ENCODE measurements at regions not wholly inside any gene's neighbourhood (a gene's known extent, or its start where the extent isn't known, plus 50 kb on each side); places are given as distances from the start of the nearest gene placed in this dataset.
"Not testable (repeated sequence)": the region's sequence is repeated elsewhere in the genome, so short reads cannot be mapped to it uniquely, and the experiment has no call there.

DNA sequence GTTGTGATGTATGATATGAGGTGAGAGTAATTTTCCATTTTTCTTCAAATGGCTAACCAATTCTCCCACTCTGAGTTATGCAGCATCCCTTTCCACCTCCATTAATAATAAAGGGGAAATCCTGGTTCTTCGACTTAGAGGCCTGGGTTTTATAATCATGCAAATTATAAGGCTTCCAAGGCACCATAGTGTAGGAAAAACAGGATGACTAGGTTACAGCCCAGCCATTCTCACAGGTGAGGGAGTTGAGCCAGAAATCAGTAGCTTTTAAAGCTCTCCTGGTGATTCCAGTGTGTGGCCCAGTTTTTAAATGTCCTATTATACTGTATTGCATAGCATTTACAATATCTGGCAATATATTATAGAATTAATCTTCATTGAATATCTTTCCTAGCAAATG lies 203.1 kb downstream of the ARHGEF9 start:
- Histone ChIP-seq H3K27me3 (no peaks in the 10 kb centered on the region), H3K4me3 (no peak overlapping the region), H3K9me3 (replicated peaks) (no peaks in the 10 kb centered on the region), H3K4me1 (no peaks in the 10 kb centered on the region), H3K36me3 (no peaks in the 10 kb centered on the region), H3K27ac (no peak overlapping the region)
- DNase-seq, result no peak

DNA sequence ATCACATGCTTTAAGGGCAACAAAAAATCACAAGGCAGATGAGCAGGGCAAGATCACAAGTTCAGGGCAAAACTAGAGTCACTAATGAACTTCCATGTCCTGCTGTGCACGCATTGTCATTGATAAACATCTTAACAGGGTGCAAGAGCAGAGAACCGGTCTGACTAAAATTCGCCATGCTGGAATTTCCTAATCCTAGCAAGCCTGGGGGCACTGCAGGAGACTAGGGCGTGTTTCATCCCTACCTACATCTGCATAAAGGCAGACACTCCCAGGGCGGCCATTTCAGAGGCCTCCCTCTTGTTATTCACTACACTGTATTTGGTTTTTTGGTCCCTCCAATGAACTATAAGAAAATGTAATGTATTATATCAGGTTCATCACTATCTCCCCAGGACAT lies 203.6 kb downstream of the ARHGEF9 start:
- Histone ChIP-seq H3K4me3 (no peak overlapping the region), H3K36me3 (no peaks in the 10 kb centered on the region), H3K27me3 (no peaks in the 10 kb centered on the region), H3K27ac (no peak overlapping the region), H3K9me3 (replicated peaks) (no peaks in the 10 kb centered on the region), H3K4me1 (no peaks in the 10 kb centered on the region)
- no peak for DNase-seq

DNA sequence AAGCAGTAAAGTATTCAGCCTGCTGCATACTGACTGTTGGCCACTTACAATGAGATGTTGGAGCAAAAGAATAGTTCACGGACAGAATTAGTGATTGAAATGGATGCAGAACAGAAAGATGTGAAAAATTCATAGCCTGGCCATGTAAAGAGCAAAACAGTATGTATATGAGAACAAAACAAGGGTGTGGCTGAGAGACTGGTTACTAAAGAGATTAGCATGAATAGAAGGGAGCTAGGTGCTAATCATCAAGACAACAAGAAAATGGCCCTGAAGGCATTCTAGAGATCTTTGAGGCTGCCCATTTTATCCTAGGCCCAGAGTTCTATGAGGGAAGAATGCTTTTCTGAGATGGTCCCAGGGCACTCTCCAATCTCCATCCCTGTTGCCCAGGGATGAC lies 208.5 kb downstream of the ARHGEF9 start:
- Histone ChIP-seq H3K36me3 (no peaks in the 10 kb centered on the region), H3K4me3 (no peak overlapping the region), H3K4me1 (no peaks in the 10 kb centered on the region), H3K27ac (no peak overlapping the region), H3K27me3 (no peaks in the 10 kb centered on the region), H3K9me3 (replicated peaks) (no peaks in the 10 kb centered on the region)
- no peak for DNase-seq

DNA sequence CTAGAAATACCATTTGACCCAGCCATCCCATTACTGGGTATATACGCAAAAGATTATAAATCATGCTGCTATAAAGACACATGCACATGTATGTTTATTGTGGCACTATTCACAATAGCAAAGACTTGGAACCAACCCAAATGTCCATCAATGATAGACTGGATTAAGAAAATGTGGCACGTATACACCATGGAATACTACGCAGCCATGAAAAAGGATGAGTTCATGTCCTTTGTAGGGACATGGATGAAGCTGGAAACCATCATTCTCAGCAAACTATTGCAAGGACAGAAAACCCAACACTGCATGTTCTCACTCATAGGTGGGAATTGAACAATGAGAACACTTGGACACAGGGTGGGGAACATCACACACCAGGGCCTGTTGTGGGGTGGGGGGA lies 209.3 kb downstream of the ARHGEF9 start:
- H3K27ac ChIP-seq; H3K4me1 ChIP-seq; DNase-seq; H3K36me3 ChIP-seq; H3K27me3 ChIP-seq; H3K9me3 ChIP-seq (replicated peaks); H3K4me3 ChIP-seq: not testable (repeated sequence)

DNA sequence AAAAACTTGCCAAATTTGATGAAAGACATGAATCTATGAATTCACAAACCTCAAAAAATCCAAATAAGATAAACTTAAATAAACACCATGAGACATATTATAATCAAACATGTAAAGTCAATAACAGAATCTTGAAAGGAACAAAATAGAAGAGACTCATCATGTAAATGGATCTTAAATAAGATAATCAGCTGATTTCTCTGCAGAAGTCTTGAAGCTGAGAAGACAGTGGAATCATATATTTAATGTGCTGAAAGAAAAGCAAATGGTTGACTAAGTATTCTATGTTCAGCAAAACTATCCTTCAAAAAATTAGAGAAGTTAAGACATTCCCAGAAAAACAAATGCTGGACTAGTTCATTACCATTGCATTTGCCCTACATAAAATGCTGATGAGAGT lies 215.7 kb upstream of the SPIN4 start:
- Histone ChIP-seq H3K4me3 (no peak overlapping the region), H3K36me3 (no peaks in the 10 kb centered on the region), H3K4me1 (no peaks in the 10 kb centered on the region), H3K9me3 (replicated peaks) (no peaks in the 10 kb centered on the region), H3K27me3 (no peaks in the 10 kb centered on the region), H3K27ac (no peak overlapping the region)
- DNase-seq, result no peak

DNA sequence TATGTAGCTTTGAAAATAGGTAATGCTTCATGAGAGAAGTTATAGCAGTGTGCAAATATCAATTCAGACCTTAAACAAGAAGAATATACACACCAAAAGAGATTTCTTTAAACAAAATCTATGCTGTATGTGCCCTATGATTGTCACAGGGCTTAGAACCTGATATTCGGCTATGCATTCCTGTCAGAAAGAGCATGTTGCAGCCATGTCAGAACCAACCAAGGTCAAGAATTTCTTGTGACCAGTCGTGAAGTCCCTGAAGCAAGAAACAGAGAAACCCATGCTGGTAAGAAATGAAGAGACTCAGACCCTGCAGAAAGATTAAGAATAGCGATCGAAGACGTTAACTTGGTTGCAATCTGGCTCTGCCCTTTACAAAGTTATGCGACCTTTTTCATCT lies 210.3 kb upstream of the SPIN4 start:
- DNase-seq, result peak in 1 of 2 experiments; percentile 27
- no peaks in the 10 kb centered on the region for H3K36me3 ChIP-seq
- no peaks in the 10 kb centered on the region for H3K9me3 ChIP-seq (replicated peaks)
- H3K27ac ChIP-seq, result peak overlapping the region; percentile 72; the same call in 1 of the 2 replicates
- H3K27me3 ChIP-seq, result no peaks in the 10 kb centered on the region
- peak overlapping the region; percentile 70 for H3K4me3 ChIP-seq
- H3K4me1 ChIP-seq, result no peaks in the 10 kb centered on the region; the same call in 1 of the 2 replicates

DNA sequence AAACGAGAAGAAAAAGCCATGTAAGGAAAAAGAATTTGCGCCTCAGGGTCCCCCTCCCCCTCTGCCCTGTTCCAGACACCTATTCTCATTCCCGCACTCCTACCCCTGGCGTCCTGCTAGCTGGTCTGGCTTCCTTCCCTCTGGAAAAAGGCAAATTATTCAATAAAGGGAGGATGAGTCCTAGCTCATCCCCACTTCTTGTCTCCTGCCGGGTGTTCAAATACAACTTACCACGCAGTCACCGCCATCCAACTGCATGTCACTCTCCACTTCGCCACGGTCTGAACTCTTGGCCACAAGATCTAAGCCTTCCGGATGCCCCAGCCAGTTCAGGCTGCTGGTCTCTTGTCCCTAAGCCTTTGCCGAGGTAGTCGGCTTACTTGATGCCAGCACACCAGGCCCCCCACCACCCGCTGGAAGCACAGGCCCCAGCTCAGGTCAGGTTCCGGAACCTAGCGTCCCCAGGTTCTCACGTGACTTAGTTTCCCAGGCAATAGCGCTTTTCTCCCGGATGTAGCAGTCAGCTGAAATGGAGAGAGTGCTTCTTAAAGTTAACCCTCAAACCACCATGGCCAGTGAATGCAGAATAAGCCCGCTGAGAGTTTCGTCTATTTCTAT lies 209.6 kb upstream of the SPIN4 start:
- Histone ChIP-seq H3K27ac (peak overlapping the region; percentile 72), H3K4me1 (no peaks in the 10 kb centered on the region; the same call in 1 of the 2 replicates), H3K9me3 (replicated peaks) (no peaks in the 10 kb centered on the region), H3K36me3 (no peaks in the 10 kb centered on the region), H3K27me3 (no peaks in the 10 kb centered on the region), H3K4me3 (peak overlapping the region; percentile 70)
- DNase-seq, result peak; percentile 83 to 88

DNA sequence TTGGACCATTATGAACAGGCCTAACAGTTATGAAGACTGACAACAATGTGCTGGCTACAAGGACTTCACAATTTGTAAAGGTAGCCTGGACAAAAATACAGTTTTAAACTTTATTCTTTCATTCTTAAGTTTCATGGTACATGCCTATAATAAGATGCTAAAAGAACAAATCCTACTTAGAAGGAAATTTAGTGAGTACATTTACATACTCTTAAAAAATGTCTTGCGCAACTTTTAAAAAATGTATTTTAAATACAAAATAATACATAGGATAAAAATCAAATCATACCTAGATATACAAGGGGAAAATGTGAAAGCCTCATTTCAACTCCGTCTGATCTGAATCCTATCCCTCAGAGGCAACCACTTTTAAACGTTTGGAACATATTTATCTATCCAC lies 200.7 kb upstream of the SPIN4 start:
- Histone ChIP-seq H3K36me3 (no peaks in the 10 kb centered on the region), H3K9me3 (replicated peaks) (no peaks in the 10 kb centered on the region), H3K27me3 (no peaks in the 10 kb centered on the region), H3K27ac (no peak overlapping the region), H3K4me3 (no peak overlapping the region), H3K4me1 (no peaks in the 10 kb centered on the region)
- no peak for DNase-seq

DNA sequence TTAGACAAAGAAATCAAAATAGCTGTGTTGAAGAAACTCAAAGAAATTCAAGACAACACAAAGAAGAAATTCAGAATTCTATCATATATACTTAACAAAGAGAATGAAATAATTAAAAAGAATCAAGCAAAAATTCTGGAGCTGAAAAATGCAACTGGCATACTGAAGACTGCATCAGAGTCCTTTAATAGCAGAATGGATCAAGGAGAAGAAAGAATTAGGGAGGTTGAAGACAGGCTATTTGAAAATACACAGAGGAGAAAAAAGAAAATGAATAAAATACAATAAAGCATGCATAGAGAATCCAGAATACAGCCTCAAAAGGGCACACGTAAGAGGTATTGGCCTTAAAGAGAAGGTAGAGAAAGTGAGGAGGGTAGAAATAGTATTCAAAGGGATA lies 179.5 kb upstream of the SPIN4 start:
- Histone ChIP-seq H3K27me3 (no peaks in the 10 kb centered on the region), H3K4me1 (no peaks in the 10 kb centered on the region), H3K4me3 (no peak overlapping the region), H3K9me3 (replicated peaks) (no peaks in the 10 kb centered on the region), H3K36me3 (no peaks in the 10 kb centered on the region), H3K27ac (no peak overlapping the region)
- DNase-seq, result no peak

DNA sequence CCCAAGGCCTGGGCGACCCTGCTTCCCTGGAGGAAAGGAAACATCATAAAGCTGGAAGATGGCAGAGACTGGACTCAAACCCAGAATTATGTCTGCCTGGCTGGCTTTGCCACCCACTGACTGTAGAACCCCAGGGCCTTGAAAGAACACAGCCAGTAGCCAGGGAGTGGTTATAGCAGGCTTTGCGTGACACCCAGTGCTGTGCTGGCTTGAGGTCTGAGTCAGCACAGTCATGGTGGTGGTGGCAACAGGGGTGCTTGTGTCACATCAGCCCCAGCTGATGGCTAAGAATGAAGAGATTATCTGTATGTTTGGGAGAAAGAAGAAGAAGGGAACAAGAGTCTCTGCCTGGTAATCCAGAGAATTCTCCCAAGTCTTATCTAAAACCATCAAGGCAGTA lies 178.8 kb upstream of the SPIN4 start:
- Histone ChIP-seq H3K36me3 (no peaks in the 10 kb centered on the region), H3K4me3 (no peak overlapping the region), H3K4me1 (no peaks in the 10 kb centered on the region), H3K27ac (no peak overlapping the region), H3K27me3 (no peaks in the 10 kb centered on the region), H3K9me3 (replicated peaks) (no peaks in the 10 kb centered on the region)
- no peak for DNase-seq

DNA sequence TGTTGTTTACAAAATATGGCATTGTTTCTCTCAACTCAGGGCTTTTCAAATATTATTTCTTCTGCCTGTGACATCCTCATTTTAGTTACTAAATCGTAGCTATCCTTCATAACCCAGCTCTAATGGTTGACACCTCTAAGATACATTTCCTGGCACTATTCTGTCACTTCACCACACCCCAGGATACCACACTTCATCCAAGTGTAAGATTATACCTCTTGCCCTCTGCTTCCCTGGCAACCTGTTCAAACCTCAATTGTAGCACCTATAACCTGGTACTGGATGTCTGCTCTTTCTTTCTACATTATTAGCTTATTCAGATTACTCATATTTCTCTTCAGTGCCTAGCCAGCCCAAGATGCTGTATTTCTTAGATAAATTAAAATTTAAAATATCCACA lies 175.7 kb upstream of the SPIN4 start:
- Histone ChIP-seq H3K27ac (no peak overlapping the region), H3K4me1 (no peaks in the 10 kb centered on the region), H3K9me3 (replicated peaks) (no peaks in the 10 kb centered on the region), H3K27me3 (no peaks in the 10 kb centered on the region), H3K4me3 (no peak overlapping the region), H3K36me3 (no peaks in the 10 kb centered on the region)
- no peak for DNase-seq

DNA sequence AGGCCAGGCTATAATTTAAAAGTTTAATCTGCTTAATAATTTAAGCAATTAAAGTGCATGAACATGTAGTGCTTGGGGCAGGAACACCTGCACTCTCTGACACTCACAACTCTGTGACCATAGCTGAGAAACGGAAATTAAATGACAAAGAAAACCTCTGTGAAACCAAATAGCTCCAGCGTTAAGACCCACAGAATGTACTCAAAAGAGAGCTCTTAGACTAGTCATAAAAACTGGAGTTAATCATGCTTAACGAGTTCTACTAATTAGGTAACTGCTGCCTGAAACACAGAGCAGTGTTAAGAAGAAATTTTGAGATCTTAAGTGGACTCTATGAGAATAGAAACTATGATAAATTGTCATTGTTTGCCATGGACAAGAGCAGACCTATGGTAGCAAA lies 174.4 kb upstream of the SPIN4 start:
- no peak for DNase-seq
- H3K4me1 ChIP-seq, result no peaks in the 10 kb centered on the region
- no peaks in the 10 kb centered on the region for H3K9me3 ChIP-seq (replicated peaks)
- H3K27me3 ChIP-seq, result no peaks in the 10 kb centered on the region
- no peaks in the 10 kb centered on the region for H3K36me3 ChIP-seq
- no peak overlapping the region for H3K4me3 ChIP-seq
- no peak overlapping the region for H3K27ac ChIP-seq

DNA sequence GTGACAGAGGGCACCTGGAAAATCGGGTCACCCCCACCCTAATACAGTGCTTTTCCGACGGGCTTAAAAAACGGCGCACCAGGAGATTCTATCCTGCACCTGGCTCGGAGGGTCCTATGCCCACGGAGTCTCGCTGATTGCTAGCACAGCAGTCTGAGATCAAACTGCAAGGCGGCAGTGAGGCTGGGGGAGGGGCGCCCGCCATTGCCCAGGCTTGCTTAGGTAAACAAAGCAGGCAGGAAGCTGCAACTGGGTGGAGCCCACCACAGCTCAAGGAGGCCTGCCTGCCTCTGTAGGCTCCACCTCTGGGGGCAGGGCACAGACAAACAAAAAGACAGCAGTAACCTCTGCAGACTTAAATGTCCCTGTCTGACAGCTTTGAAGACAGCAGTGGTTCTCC lies 168.2 kb upstream of the SPIN4 start:
- not testable (repeated sequence) for DNase-seq; H3K9me3 ChIP-seq (replicated peaks); H3K4me3 ChIP-seq; H3K36me3 ChIP-seq; H3K27me3 ChIP-seq; H3K27ac ChIP-seq; H3K4me1 ChIP-seq

DNA sequence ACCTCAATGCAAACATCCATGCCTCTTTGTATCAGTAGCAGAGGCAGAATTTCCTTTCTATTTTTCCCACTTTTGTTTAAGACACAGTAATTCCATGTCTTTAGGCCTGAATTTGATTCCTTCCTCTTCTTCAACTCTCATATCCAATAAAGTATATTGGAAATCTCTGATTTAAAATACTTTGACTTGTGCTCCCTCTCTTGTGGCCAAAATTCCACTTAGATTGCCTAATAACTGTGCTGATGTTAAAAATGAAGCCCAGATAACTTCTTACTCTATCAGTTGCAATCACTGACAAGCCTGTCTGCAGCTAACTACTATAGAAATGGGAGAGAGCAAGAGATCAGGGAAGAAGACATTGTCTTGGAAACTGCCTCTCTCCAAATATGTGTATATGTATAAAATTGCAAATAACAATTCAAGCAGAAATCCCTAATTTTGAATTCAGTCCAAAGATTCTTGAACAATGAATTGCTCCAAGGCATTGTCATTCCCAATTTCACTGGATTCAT lies 163.5 kb upstream of the SPIN4 start:
- Histone ChIP-seq H3K27me3 (no peaks in the 10 kb centered on the region), H3K36me3 (no peaks in the 10 kb centered on the region), H3K27ac (no peak overlapping the region), H3K9me3 (replicated peaks) (no peaks in the 10 kb centered on the region), H3K4me1 (peaks cover 4% of the 10 kb centered on the region; the same call in 1 of the 2 replicates), H3K4me3 (no peak overlapping the region)
- DNase-seq, result no peak

DNA sequence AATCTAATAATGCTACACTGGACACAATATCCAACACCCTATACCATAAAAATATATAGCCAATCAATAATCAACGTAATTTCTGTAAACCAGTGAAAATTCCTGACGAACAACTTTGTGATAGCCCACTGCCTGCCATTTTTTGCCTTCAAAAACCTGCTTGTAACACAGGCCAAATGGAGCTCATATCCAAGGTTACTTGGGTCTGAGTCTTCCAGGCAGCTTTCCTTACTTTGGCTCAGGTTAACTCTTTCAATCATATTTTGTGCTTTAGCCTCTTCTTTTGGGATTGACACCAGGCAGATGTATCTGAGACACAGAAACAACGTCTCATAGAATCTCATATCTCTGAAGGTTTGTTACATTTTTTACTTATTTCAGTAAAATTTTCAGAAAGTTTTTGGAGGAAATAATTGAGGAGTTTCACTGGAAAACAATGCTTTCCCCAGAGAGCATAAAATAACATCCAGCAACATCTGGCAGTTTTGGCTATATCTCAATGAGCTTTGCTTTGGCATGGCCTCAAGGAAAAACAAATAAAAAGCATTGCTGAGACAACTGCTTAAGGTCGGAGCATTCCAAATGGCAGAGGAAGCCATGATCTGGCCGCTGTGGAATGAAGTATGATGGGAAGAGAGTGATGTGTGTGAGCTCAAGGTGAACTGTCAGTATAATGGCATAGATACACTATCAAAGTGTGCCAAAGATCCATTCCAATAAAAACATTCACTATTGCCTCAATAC lies 162.9 kb upstream of the SPIN4 start:
- H3K27me3 ChIP-seq, result no peaks in the 10 kb centered on the region
- peaks cover 4% of the 10 kb centered on the region; the same call in 1 of the 2 replicates for H3K4me1 ChIP-seq
- peak in 1 of 2 experiments; percentile 15 for DNase-seq
- H3K9me3 ChIP-seq (replicated peaks), result no peaks in the 10 kb centered on the region
- H3K4me3 ChIP-seq, result no peak overlapping the region
- no peak overlapping the region for H3K27ac ChIP-seq
- no peaks in the 10 kb centered on the region for H3K36me3 ChIP-seq

DNA sequence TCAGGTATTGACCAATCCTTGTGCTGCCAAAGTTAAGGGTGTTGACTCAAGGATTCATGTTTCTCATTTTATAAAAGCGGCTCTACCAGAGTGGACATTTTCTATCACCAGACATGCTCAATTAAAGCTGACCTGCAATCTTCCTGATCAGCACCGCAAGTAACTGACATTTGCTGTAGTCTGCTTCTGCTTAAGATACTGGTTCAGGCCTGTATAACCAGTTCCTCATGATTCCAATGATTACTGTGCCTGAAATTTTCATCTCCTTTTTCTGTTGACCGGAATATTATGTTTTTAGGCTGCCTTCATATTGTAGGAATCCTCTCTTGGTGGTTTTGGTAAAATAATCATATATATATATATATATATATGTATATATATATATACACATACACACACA lies 160.2 kb upstream of the SPIN4 start:
- DNase-seq, result no peak
- no peak overlapping the region for H3K27ac ChIP-seq
- H3K27me3 ChIP-seq, result no peaks in the 10 kb centered on the region
- no peaks in the 10 kb centered on the region for H3K36me3 ChIP-seq
- H3K4me1 ChIP-seq, result peaks cover 4% of the 10 kb centered on the region; the same call in 1 of the 2 replicates
- no peak overlapping the region for H3K4me3 ChIP-seq
- no peaks in the 10 kb centered on the region for H3K9me3 ChIP-seq (replicated peaks)

Measured in SJCRH30 (cell line).